GM21723 (cell line): ENCODE measurements at regions not wholly inside any gene's neighbourhood (a gene's known extent, or its start where the extent isn't known, plus 50 kb on each side); places are given as distances from the start of the nearest gene placed in this dataset.

Source experiments
- ATAC-seq: cut with Tn5 transposase; IDR thresholded peaks from one replicate; pipeline ENCODE4 v1.9.1; 2021; ENCODE audit warnings: mild to moderate bottlenecking, moderate library complexity; ENCODE audit not compliant: unreplicated experiment

DNA sequence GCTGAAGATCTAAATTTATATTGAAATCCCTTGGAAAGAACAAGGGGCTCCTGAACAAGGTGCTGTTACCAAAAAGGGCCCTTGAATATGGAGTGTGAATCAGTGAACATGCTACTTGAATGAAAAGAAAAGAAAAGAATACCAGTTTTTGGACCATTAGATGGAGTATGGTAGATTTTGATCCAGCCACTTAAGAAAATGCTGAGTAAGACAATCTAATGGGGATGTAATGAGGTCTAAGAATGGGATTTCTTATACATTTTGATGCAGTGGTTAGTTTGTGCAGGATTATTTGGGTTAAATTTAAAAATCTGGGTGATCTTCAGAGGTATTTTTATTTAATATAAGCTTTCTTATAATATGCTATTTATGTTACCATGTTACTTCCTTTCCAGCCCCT lies 2003.0 kb upstream of the LRRTM1 start:
- ATAC-seq, result no peak

DNA sequence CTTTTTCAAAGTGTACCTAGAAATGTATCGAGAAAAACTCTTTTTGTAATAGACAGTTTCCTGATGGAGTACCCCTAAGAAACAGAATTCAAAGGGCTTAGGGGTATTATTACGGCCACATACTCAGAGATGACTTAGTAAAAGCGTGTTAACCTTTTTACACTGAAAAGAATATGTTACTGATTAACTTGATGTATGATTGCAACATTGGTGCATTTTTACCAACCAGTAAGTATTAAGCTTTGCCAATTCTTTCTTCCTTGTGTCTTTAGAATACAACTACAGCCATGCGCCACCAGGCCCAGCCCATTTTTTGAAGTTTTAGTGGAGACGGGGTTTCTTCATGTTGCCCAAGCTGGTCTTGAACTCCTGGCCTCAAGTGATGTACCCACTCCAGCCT lies 1997.0 kb upstream of the LRRTM1 start:
- no peak for ATAC-seq

DNA sequence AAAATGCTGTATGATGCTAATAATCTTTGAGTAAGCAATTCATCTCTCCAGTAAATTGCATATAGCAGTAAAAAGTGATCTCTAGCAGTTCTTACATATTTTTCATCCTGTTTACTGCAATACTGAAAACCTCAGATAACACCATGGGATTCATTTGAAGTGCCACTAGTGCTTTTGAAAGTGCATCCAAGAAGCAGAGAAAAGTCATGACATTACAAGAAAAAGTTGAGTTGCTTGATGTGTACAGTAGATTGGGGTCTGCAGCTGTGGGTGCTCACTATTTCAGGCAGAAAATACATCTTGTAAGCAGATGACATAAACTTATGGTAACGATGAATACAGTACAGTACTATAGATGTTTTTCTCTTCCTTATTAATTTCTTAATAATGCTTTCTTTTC lies 1984.9 kb upstream of the LRRTM1 start:
- ATAC-seq, result no peak

DNA sequence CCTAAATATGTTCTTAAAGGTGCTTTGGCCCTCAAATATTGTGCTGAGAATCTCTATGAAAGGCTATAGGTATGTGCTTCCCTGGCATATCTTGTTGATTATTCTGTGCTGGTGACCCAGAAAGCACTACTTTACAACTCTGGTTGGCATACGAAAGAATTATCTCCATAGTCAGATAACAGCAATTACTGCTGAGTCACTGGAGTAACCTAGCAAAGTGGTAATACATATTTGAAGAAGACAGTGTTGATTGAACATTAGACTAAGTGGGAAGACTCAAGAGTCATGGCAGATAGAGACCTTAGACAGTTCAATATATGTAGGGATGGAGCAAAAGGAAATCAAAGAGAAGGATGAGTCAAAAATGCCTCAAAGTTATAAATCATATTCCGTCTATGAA lies 1978.5 kb upstream of the LRRTM1 start:
- ATAC-seq, result no peak

DNA sequence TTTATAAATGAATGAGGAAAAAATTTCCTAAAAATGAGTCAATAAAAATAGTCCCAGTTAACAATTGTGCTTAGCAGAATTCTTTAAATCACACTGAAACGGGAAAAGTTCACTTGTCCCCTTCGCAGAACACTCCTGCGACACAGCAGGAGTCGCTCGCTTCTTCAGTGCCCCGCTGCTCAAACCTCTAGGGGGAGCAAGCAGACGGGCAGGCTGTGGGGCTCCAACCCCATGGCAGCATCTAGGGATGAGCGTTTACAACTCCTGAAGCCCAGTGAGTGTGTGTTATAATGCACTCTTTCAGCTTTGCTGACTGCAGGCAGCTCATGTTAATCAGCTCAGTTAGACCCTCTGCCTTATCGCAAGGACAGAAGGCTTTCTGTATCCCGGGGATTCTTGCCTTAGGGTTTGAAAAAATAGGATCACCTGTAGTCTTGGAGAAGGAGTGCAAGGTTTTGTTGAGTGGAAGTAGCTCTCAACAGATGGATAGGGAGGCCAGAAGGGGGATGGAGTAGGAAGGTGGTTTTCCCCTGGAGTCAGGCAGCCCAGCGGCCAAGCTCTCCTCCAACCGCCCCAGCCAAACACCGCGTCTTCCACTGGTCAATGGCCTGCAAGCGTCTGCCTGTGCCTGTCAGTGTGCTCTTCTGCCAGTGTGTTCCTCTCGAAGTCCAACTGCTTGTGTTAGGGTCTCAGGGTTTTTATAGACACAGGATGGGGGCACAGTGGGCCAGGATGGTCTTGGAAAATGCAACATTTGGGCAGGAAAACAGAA lies 1977.7 kb upstream of the LRRTM1 start:
- ATAC-seq, result no peak

DNA sequence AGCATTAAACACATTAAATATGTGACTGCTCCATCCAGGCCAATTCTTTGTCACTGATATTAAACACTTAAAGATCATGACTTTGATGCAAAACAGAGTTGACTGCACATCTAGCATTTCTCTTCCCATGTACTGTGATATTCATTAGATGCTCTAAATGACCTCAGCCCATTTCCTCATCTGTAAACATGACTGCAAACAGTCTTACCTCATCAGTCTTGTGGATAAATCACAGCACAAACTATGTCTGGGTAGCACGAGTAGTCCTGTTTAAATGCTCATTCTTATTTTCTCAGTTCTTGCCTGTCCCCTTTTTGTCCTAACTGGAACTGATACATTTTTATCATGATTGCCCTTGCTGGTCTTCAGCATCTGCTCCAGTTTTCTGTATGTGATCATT lies 1974.8 kb upstream of the LRRTM1 start:
- no peak for ATAC-seq

- no peak for ATAC-seq
These were observed 1973.9 kb upstream of the LRRTM1 start for GRCh38 chr2:82278416-82278815.

DNA sequence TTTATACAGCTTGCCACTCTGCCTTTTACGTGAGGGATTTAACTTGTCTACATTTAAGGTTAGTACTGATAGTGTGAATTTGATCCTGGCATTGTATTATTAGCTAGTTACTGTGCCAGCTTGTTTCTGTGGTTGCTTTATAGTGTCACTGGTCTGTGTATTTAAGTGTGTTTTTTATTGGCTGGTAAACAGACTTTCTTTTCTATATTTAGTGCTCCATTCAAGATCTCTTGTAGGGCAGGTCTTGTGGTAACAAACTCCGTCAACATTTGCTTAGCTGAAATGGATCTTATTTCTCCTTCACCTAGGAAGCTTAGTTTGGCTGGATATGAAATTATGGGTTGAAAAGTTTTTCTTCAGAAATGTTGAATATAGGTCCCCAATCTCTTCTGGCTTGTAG lies 1971.0 kb upstream of the LRRTM1 start:
- ATAC-seq, result no peak

- ATAC-seq, result no peak
These were observed 1963.9 kb upstream of the LRRTM1 start for GRCh38 chr2:82268446-82268845.

DNA sequence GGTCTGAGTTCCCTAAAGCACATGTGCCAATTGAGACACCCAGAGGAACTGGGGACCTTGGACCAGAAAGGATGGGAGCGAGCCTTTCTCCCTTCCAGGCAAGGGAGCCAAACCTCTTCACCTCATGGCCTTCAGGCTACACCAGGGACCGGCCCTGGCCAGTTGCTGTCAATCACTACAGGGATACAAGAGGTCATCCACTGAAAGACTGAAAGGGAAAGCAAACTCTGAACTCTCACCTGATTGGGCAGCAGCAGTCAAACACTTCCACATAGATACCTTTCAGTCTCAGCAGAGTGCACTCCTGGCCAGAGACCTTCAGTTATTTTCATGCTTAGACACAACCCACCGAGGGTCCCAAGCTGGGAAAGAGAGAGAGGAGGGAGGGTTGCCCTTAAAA lies 1956.0 kb upstream of the LRRTM1 start:
- no peak for ATAC-seq

DNA sequence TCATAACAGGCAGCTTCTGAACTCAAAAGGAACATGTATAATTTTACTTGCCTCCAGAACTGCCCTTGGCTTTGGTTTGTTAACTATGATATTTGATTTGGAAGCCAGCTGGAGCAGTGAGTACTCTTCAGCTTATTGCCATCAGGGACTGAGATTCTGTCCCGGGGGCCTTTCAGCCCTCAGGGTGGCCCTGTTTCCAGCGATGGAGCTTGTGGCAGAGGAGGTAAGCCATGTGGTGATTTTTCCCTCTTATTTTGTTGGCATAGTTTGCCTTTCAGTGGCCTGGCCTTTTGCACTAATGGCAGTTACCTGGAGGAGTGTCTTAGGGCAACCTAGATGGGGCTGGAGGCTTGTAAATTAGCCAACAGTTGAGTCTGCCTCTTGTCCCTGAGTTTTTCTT lies 1955.0 kb upstream of the LRRTM1 start:
- no peak for ATAC-seq

DNA sequence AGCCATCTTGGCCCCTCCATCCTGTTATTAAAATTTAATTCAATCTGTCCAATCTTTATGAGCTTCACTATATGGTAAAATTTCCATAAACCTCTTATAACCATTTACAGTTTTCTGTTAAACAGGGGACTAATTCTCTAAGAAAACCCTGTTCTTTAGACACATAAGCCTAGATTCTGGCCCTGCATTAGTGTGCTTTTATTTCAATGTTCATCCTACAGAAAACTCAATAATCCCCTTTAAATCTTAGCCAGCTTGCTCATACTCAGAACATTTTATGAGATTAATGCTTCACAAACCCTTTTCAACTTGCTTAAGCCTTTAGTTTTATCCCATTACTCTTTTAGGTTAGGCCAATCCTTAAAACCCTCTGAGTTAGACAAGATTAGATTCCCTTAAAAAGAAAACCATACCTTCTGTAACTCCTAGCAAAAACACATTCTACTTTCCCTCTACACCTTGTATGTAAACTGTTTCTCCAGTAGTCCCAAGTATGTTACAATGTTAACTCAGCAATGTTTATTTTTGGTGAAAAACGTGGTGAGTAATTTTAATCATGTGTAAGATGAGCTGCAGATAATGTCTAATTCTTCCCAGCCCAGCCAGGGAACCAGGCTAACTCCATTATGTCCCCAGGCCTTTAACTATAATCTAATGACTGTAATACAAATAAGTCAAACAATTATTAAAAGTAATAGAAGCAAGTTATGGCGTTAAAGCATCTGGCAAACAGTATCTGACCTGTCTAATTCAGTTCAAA lies 1953.4 kb upstream of the LRRTM1 start:
- ATAC-seq, result no peak

DNA sequence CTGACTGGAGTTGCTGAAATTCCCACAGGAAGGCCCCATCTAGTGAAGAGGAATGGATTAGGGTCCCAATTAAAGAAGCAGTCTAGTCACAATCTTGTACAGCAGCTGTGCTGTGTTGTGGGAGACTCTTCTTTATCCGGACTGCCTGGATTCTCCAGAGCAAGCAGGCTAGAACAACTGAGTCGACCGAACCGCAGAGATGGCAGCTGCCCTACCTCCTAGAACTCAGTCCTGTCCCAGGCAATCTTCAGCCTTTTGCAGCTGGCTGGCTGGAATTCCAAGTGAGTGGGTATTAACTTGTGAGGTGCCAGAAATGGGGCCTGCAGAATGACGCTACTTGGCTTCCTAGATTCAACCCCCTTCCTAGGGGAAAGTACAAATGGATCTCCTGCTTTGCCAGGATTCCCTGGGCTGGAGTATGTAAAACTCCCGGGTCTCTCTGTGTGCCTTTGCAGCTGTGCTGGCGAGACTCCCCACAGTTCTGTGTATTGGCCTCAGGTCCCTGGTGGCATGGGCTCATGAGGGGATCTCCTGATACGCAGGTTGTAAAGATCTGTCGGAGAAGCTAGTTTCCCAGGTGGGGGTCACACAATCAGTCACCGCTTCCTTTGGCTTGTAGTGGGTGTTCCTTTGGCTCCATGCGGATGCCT lies 1952.6 kb upstream of the LRRTM1 start:
- no peak for ATAC-seq

- no peak for ATAC-seq
These were observed 1951.7 kb upstream of the LRRTM1 start for GRCh38 chr2:82256288-82256687.

DNA sequence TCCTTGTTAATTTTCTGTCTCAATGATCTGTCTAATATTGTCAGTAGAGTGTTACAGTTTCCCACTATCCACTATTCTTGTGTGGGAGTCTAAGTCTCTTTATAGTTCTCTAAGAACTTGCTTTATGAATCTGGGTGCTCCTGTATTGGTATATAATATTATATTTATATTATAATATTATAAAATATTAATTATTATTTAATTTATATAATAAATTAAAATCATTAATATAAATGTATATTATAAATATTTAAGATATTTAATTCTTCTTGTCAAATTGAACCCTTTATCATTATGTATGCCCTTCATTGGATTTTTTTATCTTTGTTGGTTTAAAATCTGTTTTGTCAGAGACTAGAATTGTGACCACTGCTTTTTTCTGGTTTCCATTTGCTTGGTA lies 1950.2 kb upstream of the LRRTM1 start:
- ATAC-seq, result no peak

DNA sequence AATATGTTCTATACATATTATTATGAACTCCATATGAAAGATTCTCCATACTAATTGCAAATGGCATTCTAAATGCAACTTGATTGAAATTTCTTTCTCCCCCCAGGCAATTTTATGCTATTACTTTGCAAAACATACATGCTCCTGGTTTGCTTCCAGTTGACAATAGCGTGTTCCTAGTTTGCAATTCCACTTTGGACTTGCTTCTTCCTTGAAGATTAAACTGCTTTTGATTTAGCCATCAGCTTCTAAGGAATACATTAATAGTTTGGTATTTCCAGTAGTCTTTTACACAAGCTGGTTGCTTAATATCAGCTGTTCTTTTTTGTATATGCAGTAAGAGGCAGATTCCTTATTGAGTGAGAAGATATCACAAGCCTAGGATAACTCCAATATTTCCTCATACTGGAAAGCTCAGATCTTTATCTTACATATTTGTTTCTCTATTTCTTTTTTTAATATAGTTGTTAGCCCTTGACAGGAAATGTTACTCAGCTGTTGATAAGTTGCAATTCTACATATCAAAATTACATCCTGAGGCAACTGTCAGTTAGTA lies 1941.7 kb upstream of the LRRTM1 start:
- ATAC-seq, result no peak

GRCh38 chr2:82239176-82239575 lies 1934.6 kb upstream of the LRRTM1 start:
- no peak for ATAC-seq

DNA sequence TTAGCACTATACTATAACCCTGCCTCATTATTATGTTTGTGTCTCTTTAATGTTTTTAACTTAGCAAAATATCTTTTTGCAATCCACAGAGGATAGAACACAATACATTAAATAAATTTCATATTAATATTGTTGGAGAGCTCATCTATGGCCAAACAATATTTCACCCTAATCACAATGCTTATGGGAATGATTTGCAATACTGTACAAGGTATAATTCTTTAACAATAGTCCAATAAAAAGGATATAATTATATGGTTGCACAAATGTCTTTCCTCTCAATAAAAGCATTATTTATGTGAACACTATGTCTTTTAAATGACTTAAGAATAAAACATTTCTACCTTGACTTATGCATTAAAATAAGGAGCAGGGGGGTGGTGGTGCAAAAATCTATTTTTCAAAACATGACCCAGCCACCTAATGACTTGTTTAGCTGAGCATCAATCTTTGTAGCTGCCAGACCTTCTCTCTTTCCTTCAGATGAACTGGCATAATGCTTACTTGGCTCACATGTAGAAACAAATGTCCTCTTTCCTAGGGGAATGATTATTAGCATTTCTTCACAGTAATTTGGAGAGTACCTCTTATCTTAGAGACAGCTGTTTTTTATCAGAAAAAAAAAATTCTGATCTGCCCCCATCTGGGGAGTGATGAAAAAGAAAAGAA lies 1933.6 kb upstream of the LRRTM1 start:
- no peak for ATAC-seq

GRCh38 chr2:82234283-82234874 lies 1929.8 kb upstream of the LRRTM1 start:
- no peak for ATAC-seq

- no peak for ATAC-seq
These were observed 1929.3 kb upstream of the LRRTM1 start for GRCh38 chr2:82233806-82234205.

DNA sequence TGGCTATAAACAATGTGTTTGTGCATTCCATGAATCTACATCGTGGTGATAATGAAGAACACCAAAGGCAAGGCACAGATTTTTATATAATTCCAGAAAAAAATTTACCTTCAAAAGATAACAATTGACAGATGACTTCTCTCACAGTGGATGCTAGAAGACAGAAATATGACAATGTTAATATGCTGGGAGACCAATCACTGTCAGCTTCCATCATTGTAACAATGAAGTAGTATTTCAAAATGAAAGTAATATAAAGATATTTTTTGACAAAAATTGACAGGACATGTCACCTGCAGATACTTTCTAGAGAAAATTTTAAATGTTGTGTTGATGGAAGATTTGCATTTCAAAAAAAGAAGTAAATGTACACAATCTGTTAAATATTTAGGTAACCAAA lies 1925.9 kb upstream of the LRRTM1 start:
- ATAC-seq, result no peak
